ENCODE measurements at regions not wholly inside any gene's neighbourhood (a gene's known extent, or its start where the extent isn't known, plus 50 kb on each side); places are given as distances from the start of the nearest gene placed in this dataset.
"Not testable (repeated sequence)": the region's sequence is repeated elsewhere in the genome, so short reads cannot be mapped to it uniquely, and the experiment has no call there.

GRCh38 chr19:28310829-28311228 lies 902.1 kb downstream of the UQCRFS1 start:
- not testable (repeated sequence) for H2AFZ ChIP-seq (ENCODE audit: low read depth, low read length); H3K27me3 ChIP-seq (ENCODE audit: insufficient read depth, low read length); H3K9me3 ChIP-seq (ENCODE audit: low read length); H3K4me3 ChIP-seq (ENCODE audit: low read length); H3K4me1 ChIP-seq (ENCODE audit: insufficient read depth, low read length); H3K36me3 ChIP-seq (ENCODE audit: insufficient read depth, low read length)

DNA sequence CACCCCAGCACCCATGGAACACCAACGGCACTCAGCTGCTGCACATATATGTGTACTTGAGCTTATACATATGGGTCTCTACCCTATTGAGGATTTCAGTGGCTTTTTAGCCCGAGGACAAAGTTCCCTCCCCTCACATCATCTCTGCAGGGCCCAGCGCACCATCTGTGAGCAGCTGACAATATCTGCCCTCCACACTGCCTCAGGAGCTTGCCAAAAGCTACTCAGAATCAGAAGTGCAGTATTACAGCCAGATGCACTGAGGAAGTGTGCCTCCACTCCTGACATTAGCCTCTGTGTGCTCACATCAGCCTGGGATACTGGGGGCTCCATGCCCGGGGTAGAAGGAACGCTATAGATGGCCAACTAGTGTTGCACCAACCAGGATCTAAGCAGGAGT lies 903.9 kb downstream of the UQCRFS1 start:
- no peak overlapping the region for H2AFZ ChIP-seq (ENCODE audit: low read depth, low read length)
- no peaks in the 10 kb centered on the region for H3K9me3 ChIP-seq (ENCODE audit: low read length)
- H3K4me1 ChIP-seq (ENCODE audit: insufficient read depth, low read length), result no peaks in the 10 kb centered on the region
- no peaks in the 10 kb centered on the region for H3K27me3 ChIP-seq (ENCODE audit: insufficient read depth, low read length)
- no peaks in the 10 kb centered on the region for H3K36me3 ChIP-seq (ENCODE audit: insufficient read depth, low read length)
- no peak overlapping the region for H3K4me3 ChIP-seq (ENCODE audit: low read length)

DNA sequence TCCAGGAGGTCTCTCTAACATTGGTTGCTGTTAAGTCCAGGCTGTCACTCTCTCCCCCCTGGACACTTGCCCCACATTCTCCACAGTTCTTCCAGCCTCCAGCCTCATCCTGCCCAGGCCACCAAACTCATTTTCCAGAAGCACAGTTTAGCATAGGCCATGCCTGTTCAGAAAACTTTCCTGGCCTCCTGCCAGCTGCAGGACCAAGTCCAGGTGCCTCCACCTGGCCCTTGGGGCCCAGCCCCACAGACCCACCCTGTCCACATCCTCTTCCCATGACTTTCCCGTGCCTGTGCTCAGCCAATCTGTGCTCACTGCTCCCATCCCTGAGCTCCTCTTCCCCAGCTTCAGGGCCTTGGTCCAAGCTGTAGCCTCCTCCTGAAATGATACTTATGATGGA lies 905.0 kb downstream of the UQCRFS1 start:
- no peaks in the 10 kb centered on the region for H3K4me1 ChIP-seq (ENCODE audit: insufficient read depth, low read length)
- H3K4me3 ChIP-seq (ENCODE audit: low read length), result no peak overlapping the region
- no peaks in the 10 kb centered on the region for H3K27me3 ChIP-seq (ENCODE audit: insufficient read depth, low read length)
- no peaks in the 10 kb centered on the region for H3K36me3 ChIP-seq (ENCODE audit: insufficient read depth, low read length)
- H3K9me3 ChIP-seq (ENCODE audit: low read length), result no peaks in the 10 kb centered on the region
- H2AFZ ChIP-seq (ENCODE audit: low read depth, low read length), result no peak overlapping the region

DNA sequence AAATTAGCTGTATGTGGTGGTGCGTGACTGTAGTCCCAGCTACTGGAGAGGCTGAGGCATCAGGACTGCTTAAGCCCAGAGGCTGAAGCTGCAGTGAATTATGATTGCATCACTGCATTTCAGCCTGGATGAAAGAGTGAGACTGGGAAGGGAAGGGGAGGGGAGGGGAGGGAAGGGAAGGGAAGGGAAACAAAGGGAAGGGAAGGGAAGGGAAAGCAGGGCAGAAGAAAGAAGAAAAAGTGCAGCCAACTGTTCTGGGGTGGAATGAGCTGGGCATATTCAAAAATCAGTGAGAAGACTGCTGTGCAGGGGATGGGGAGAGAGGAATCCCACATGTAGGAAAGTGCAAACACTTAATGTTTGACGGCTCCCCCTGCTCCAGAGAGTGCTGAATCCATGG lies 905.5 kb downstream of the UQCRFS1 start:
- Histone ChIP-seq H3K36me3 (ENCODE audit: insufficient read depth, low read length) (no peaks in the 10 kb centered on the region), H3K4me3 (ENCODE audit: low read length) (no peak overlapping the region), H3K4me1 (ENCODE audit: insufficient read depth, low read length) (no peaks in the 10 kb centered on the region), H3K27me3 (ENCODE audit: insufficient read depth, low read length) (no peaks in the 10 kb centered on the region), H3K9me3 (ENCODE audit: low read length) (no peaks in the 10 kb centered on the region), H2AFZ (ENCODE audit: low read depth, low read length) (no peak overlapping the region)

- H3K4me1 ChIP-seq (ENCODE audit: insufficient read depth, low read length), result no peaks in the 10 kb centered on the region
- H3K9me3 ChIP-seq (ENCODE audit: low read length), result no peaks in the 10 kb centered on the region
- no peaks in the 10 kb centered on the region for H3K27me3 ChIP-seq (ENCODE audit: insufficient read depth, low read length)
- H3K36me3 ChIP-seq (ENCODE audit: insufficient read depth, low read length), result no peaks in the 10 kb centered on the region
- H3K4me3 ChIP-seq (ENCODE audit: low read length), result no peak overlapping the region
- H2AFZ ChIP-seq (ENCODE audit: low read depth, low read length), result no peak overlapping the region
Measured at GRCh38 chr19:28305513-28305912, 907.4 kb downstream of the UQCRFS1 start.

- Histone ChIP-seq H3K4me3 (ENCODE audit: low read length) (no peak overlapping the region), H2AFZ (ENCODE audit: low read depth, low read length) (no peak overlapping the region), H3K4me1 (ENCODE audit: insufficient read depth, low read length) (no peaks in the 10 kb centered on the region), H3K9me3 (ENCODE audit: low read length) (no peaks in the 10 kb centered on the region), H3K36me3 (ENCODE audit: insufficient read depth, low read length) (no peaks in the 10 kb centered on the region), H3K27me3 (ENCODE audit: insufficient read depth, low read length) (no peaks in the 10 kb centered on the region)
Measured at GRCh38 chr19:28303502-28303901, 909.4 kb downstream of the UQCRFS1 start.

DNA sequence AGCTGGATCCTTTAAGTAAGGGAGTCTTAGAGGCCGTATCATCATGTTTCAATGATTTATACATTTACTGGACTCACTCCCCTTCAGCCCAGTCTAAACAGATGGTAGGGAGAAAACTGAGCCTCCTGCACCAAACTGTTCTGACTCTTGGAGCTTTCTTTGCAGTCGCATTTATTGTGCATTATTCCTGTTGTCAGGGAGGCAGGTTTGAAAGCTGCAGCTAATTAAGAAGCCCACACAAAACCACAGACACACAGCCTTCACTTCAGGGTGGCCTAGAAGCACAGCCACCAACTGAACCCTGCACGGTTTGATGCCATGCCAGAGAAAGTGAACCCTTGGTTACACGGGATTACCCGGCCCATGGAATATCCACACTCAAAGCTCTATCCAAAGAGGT lies 911.0 kb downstream of the UQCRFS1 start:
- no peaks in the 10 kb centered on the region for H3K36me3 ChIP-seq (ENCODE audit: insufficient read depth, low read length)
- H3K4me1 ChIP-seq (ENCODE audit: insufficient read depth, low read length), result no peaks in the 10 kb centered on the region
- no peaks in the 10 kb centered on the region for H3K27me3 ChIP-seq (ENCODE audit: insufficient read depth, low read length)
- no peaks in the 10 kb centered on the region for H3K9me3 ChIP-seq (ENCODE audit: low read length)
- no peak overlapping the region for H2AFZ ChIP-seq (ENCODE audit: low read depth, low read length)
- no peak overlapping the region for H3K4me3 ChIP-seq (ENCODE audit: low read length)

GRCh38 chr19:28301463-28301862 lies 911.5 kb downstream of the UQCRFS1 start:
- no peaks in the 10 kb centered on the region for H3K27me3 ChIP-seq (ENCODE audit: insufficient read depth, low read length)
- H3K36me3 ChIP-seq (ENCODE audit: insufficient read depth, low read length), result no peaks in the 10 kb centered on the region
- H2AFZ ChIP-seq (ENCODE audit: low read depth, low read length), result no peak overlapping the region
- H3K9me3 ChIP-seq (ENCODE audit: low read length), result no peaks in the 10 kb centered on the region
- H3K4me1 ChIP-seq (ENCODE audit: insufficient read depth, low read length), result no peaks in the 10 kb centered on the region
- H3K4me3 ChIP-seq (ENCODE audit: low read length), result no peak overlapping the region

DNA sequence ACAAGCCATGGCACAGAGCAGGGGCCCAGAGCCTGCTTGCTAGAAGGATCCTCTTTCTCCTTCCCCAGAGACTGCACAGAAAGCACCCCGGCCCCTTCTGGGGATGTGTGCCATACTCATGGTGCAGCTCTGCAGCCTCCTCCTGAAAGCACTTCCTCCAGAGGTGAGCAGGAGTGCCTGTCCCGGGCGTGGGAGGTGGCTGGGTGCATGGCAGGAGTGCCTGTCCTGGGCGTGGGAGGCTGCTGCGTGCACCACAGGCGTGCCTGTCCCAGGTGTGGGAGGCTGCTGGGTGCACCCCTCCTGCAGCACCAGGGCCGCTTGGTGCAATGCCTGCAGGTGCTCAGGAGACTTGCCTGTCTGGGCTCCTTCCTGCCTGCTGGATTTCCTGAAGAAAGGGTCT lies 913.3 kb downstream of the UQCRFS1 start:
- Histone ChIP-seq H3K4me3 (ENCODE audit: low read length) (no peak overlapping the region), H2AFZ (ENCODE audit: low read depth, low read length) (no peak overlapping the region), H3K4me1 (ENCODE audit: insufficient read depth, low read length) (no peaks in the 10 kb centered on the region), H3K36me3 (ENCODE audit: insufficient read depth, low read length) (no peaks in the 10 kb centered on the region), H3K9me3 (ENCODE audit: low read length) (no peaks in the 10 kb centered on the region), H3K27me3 (ENCODE audit: insufficient read depth, low read length) (no peaks in the 10 kb centered on the region)

GRCh38 chr19:28297586-28298157 lies 915.3 kb downstream of the UQCRFS1 start:
- Histone ChIP-seq H3K9me3 (ENCODE audit: low read length) (no peaks in the 10 kb centered on the region), H3K27me3 (ENCODE audit: insufficient read depth, low read length) (no peaks in the 10 kb centered on the region), H2AFZ (ENCODE audit: low read depth, low read length) (no peak overlapping the region), H3K4me1 (ENCODE audit: insufficient read depth, low read length) (no peaks in the 10 kb centered on the region), H3K4me3 (ENCODE audit: low read length) (no peak overlapping the region), H3K36me3 (ENCODE audit: insufficient read depth, low read length) (no peaks in the 10 kb centered on the region)

DNA sequence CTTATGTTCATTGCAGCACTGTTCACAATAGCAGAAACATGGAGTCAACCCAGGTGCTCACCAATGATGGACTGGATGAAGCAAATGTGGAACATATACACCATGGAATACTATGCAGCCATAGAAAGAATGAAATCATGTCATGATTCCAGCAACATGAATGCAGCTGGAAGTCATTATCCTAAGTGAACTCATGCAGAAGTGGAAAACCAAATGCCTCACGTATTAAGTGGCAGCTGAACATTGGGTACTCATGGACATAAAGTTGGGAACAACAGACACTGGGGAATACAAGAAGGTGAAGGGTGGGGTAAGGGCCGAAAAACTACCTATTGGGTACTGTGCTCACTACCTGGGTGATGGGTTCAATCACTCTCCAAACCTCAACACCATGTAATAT lies 915.9 kb downstream of the UQCRFS1 start:
- Histone ChIP-seq H2AFZ (ENCODE audit: low read depth, low read length) (no peak overlapping the region), H3K36me3 (ENCODE audit: insufficient read depth, low read length) (no peaks in the 10 kb centered on the region), H3K27me3 (ENCODE audit: insufficient read depth, low read length) (no peaks in the 10 kb centered on the region), H3K4me1 (ENCODE audit: insufficient read depth, low read length) (no peaks in the 10 kb centered on the region), H3K4me3 (ENCODE audit: low read length) (no peak overlapping the region), H3K9me3 (ENCODE audit: low read length) (no peaks in the 10 kb centered on the region)

DNA sequence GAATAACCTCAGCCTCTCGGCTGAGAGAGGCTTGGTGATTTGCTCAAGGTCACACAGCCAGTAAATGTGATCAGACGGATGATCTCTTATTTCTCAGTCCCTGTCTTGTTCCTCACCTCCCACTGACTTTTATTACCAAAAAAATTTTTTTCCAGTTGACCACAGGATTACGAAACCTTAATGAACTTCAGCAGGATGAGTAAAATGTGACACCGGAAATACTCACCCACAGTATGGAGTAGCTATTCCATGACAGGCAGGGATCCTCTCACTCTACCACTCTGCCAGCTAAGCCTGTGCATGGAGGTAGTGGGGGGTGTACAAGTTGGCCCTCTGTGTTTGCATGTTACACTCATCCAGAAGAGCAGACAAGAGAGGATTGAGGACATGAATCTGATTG lies 916.4 kb downstream of the UQCRFS1 start:
- Histone ChIP-seq H3K9me3 (ENCODE audit: low read length) (no peaks in the 10 kb centered on the region), H3K4me1 (ENCODE audit: insufficient read depth, low read length) (no peaks in the 10 kb centered on the region), H3K36me3 (ENCODE audit: insufficient read depth, low read length) (no peaks in the 10 kb centered on the region), H3K27me3 (ENCODE audit: insufficient read depth, low read length) (no peaks in the 10 kb centered on the region), H3K4me3 (ENCODE audit: low read length) (no peak overlapping the region), H2AFZ (ENCODE audit: low read depth, low read length) (no peak overlapping the region)

DNA sequence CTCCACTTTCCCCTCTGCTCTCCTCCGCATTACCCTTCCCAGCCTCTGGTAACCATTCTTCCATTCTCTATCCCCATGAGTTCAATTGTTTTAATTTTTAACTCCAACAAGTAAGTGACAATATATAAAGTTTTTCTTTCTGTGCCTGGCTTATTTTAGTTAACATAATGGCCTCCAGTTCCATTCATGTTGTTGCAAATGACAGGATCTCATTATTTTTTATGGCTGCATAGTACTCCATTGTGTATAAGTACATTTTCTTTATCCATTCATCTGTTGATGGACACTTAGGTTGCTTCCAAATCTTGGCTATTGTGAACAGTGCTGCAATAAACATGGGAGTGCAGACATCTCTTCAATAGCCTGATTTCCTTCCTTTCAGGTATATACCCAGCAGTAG lies 918.0 kb downstream of the UQCRFS1 start:
- not testable (repeated sequence) for H3K4me1 ChIP-seq (ENCODE audit: insufficient read depth, low read length); H3K36me3 ChIP-seq (ENCODE audit: insufficient read depth, low read length); H3K9me3 ChIP-seq (ENCODE audit: low read length); H3K27me3 ChIP-seq (ENCODE audit: insufficient read depth, low read length); H3K4me3 ChIP-seq (ENCODE audit: low read length); H2AFZ ChIP-seq (ENCODE audit: low read depth, low read length)

DNA sequence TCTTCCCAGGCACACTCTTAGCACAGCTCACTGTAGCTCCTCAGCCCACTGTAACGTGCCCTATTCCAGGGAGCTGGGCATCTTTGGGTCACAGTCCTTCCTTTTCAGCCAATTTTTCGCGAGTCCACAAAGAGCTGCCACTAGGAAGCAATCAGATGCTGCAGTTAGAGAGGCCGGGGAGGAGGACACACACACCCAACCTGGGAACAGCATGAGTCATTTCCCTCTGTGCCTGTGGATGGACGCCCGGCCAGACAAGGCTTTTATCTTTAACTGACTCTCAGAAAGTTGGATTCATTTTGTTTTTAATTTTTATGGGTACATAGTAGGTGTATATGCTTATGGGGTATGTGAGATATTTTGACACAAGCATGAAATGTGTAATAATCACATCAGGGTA lies 918.6 kb downstream of the UQCRFS1 start:
- Histone ChIP-seq H3K36me3 (ENCODE audit: insufficient read depth, low read length) (no peaks in the 10 kb centered on the region), H2AFZ (ENCODE audit: low read depth, low read length) (no peak overlapping the region), H3K4me1 (ENCODE audit: insufficient read depth, low read length) (no peaks in the 10 kb centered on the region), H3K4me3 (ENCODE audit: low read length) (no peak overlapping the region), H3K27me3 (ENCODE audit: insufficient read depth, low read length) (no peaks in the 10 kb centered on the region), H3K9me3 (ENCODE audit: low read length) (no peaks in the 10 kb centered on the region)

Data from neuron (in vitro differentiated cells).